HG03135 (cell line): ENCODE measurements at regions not wholly inside any gene's neighbourhood (a gene's known extent, or its start where the extent isn't known, plus 50 kb on each side); places are given as distances from the start of the nearest gene placed in this dataset.
"Not testable (repeated sequence)": the region's sequence is repeated elsewhere in the genome, so short reads cannot be mapped to it uniquely, and the experiment has no call there.

Experiments
- ATAC-seq: cut with Tn5 transposase; IDR thresholded peaks from one replicate; pipeline ENCODE4 v1.9.1; 2021; ENCODE audit warnings: mild to moderate bottlenecking, moderate library complexity; ENCODE audit not compliant: unreplicated experiment

- ATAC-seq, result no peak
These were observed 504.5 kb downstream of the XPNPEP1 start for GRCh38 chr10:109418795-109419194.

GRCh38 chr10:109417803-109418202 is 505.5 kb downstream of the XPNPEP1 start:
- no peak for ATAC-seq

- ATAC-seq, result no peak
These were observed 511.0 kb downstream of the XPNPEP1 start for GRCh38 chr10:109412353-109412752.

GRCh38 chr10:109411917-109412316 is 511.4 kb downstream of the XPNPEP1 start:
- ATAC-seq, result no peak

GRCh38 chr10:109405338-109405737 is 518.0 kb downstream of the XPNPEP1 start:
- no peak for ATAC-seq

GRCh38 chr10:109403551-109403950 is 519.8 kb downstream of the XPNPEP1 start:
- ATAC-seq, result no peak

GRCh38 chr10:109393425-109393824 is 529.9 kb downstream of the XPNPEP1 start:
- no peak for ATAC-seq

- no peak for ATAC-seq
These were observed 536.4 kb downstream of the XPNPEP1 start for GRCh38 chr10:109386921-109387320.

GRCh38 chr10:109386101-109386500 is 537.2 kb downstream of the XPNPEP1 start:
- ATAC-seq, result no peak

GRCh38 chr10:109379186-109379585 is 544.1 kb downstream of the XPNPEP1 start:
- no peak for ATAC-seq

GRCh38 chr10:109374215-109374614 is 549.1 kb downstream of the XPNPEP1 start:
- ATAC-seq, result no peak

- no peak for ATAC-seq
These were observed 564.0 kb downstream of the XPNPEP1 start for GRCh38 chr10:109359316-109359715.

- no peak for ATAC-seq
These were observed 565.0 kb downstream of the XPNPEP1 start for GRCh38 chr10:109358325-109358724.

GRCh38 chr10:109348324-109348723 is 575.0 kb downstream of the XPNPEP1 start:
- ATAC-seq, result no peak

- no peak for ATAC-seq
These were observed 580.0 kb downstream of the XPNPEP1 start for GRCh38 chr10:109343293-109343692.

- no peak for ATAC-seq
These were observed 581.3 kb downstream of the XPNPEP1 start for GRCh38 chr10:109341986-109342385.

GRCh38 chr10:109328001-109328400 is 595.3 kb downstream of the XPNPEP1 start:
- no peak for ATAC-seq

GRCh38 chr10:109327266-109327665 is 596.0 kb downstream of the XPNPEP1 start:
- ATAC-seq, result no peak

GRCh38 chr10:109324721-109325120 is 598.6 kb downstream of the XPNPEP1 start:
- ATAC-seq, result no peak

GRCh38 chr10:109317746-109318366 is 605.5 kb downstream of the XPNPEP1 start:
- ATAC-seq, result no peak

GRCh38 chr10:109314016-109314415 is 609.3 kb downstream of the XPNPEP1 start:
- not testable (repeated sequence) for ATAC-seq

GRCh38 chr10:109312555-109312954 is 610.8 kb downstream of the XPNPEP1 start:
- not testable (repeated sequence) for ATAC-seq

- ATAC-seq, result no peak
These were observed 614.3 kb downstream of the XPNPEP1 start for GRCh38 chr10:109308971-109309370.
